Stimulated activated naive CD4-positive, alpha-beta T cell treated with Interleukin-2 at 50 U/mL for 16 hours (primary cell): ENCODE measurements at regions not wholly inside any gene's neighbourhood (a gene's known extent, or its start where the extent isn't known, plus 50 kb on each side); places are given as distances from the start of the nearest gene placed in this dataset.
"Not testable (repeated sequence)": the region's sequence is repeated elsewhere in the genome, so short reads cannot be mapped to it uniquely, and the experiment has no call there.

ENCODE experiments used
- DNase-seq: peaks from one replicate; lab custom pipeline; 2025; lab: John Stamatoyannopoulos, UW

DNA sequence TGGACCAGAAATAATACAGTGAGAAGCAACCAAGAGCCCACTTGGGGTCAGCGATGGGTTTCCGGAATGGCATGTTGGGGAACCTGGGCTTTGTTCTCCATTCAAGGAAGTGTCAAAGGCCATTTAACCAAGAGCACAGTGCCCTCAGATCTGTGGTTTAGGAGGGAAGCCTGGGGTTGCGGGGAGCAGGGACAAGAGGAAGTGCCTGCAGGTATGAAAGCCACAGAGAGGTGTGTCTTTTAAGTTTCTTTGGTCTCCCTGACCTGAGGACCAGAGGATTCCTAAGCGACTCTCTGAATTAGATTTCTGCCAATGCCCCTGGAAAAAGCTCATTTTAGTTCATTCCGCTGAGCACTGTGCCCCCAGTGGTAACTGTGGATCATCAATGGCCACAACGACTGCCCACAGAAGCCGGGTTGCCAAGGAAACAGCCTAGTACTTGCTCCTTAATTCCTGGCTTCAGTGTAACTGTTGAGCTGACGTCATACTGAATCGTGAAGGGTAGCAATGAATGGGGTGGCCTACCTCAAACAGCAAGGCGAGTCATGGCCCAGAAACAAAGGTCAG, 107.3 kb upstream of the SPIN1 start:
- no peak for DNase-seq

DNA sequence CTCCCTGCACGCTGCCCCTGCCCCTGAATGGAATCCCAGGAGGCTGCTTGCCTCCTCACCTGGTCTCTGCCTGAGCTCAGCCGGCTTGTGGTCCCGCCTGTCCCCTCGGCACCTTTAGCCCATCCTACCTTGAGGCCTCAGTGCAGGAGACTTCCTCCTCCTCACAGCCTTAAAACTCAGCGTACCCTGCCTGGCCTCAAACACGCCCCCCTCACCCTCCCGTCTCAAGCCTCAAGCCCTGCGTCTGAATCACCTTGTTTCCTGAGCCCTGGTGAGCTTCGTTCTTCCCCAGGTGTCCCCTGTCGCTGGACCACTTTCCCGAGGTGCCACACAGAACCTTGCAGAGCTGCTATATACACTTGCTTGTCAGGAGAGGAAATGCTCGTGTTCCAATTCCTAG, 110.2 kb upstream of the SPIN1 start:
- DNase-seq: no peak

DNA sequence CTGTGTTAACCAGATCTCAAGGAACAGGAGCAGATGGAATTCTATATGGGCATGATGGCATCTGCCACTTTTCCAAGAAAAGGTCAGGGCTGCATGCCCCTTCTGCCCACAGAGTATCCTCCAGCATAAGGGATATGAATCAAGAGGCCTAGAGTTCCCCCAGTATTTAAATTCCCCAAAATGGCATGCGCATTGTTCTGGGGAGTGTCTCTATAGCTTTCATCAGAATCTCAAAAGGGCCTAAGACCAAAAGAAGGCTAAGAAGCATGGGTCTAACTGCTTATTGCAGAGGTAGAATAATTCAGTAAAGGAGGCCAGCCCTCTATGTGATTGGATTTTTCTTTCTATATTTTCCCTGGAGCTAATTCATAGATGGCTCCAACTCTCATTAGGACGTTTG, 114.2 kb upstream of the SPIN1 start:
- DNase-seq: no peak

DNA sequence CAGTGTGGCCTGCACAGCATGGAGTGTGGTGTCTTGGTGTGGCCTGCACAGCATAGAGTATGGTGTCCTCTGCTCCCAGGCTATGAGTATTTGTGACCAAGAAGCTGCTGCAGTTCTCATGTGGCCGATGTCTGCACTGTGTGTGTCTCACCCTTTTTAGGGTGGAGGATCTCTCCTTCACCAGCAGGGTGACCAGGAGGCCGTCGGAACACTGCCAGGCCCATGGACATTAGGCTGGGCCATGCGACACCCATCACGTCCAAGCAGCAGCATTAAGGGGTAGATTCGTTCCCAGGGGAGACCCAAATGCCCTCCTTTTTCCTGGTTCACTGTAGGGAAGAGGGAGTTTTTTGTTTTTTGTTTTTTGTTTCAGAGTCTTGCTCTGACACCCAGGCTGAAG, 115.3 kb upstream of the SPIN1 start:
- no peak for DNase-seq

DNA sequence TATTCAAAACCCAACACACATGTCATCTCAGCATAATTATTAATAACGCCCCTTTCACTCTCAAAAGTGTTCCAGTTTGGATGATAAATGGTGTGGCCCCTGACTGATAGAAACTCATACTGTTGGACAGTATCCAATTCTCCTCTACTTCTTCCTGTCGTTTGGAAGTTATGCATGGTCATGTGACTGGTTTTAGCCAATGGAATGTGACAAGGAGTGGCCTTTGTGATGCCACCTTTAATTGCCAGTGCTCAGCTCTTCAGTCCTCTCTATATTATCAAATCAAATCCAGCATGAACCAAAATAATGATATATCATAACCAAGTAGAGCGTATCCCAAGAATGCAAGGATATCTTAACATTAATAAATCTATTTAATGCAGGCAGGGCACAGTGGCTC, 117.8 kb upstream of the SPIN1 start:
- DNase-seq: no peak

DNA sequence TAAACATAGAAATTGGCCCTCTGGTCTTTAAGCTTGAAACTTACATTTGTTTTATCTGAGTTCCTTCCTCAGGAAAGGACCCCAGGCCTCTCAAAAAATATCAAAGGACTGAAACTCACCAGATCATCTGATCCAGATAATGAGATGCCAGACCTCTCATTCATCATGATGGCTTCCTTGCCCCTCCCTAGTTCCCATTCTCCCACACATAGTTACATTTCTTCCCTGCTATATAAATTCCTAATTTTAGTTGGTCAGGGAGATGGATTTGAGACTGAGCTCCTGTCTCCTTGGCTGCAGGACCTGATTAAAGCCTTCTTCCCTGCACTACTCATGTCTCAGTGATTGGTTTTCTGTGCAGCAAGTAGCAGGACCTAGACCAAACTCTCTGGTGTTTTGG, 119.4 kb upstream of the SPIN1 start:
- DNase-seq: no peak

DNA sequence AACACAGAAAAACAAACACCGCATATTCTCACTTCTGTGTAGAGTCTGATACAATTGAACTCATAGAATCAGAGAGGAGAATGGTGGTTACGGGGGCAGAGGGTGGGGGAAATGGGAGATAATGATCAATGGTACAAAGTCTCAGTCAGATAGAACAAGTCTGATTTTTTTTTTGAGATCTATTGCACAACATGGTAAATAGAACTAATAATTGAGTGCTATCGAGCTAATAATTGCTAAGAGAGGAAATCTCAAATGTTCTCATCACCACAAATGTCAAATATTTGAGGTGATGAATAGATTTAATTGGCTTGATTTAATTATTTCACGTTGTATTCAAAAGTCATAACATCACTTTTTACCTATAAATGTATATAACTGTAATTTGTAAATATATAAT, 121.0 kb upstream of the SPIN1 start:
- DNase-seq: no peak

DNA sequence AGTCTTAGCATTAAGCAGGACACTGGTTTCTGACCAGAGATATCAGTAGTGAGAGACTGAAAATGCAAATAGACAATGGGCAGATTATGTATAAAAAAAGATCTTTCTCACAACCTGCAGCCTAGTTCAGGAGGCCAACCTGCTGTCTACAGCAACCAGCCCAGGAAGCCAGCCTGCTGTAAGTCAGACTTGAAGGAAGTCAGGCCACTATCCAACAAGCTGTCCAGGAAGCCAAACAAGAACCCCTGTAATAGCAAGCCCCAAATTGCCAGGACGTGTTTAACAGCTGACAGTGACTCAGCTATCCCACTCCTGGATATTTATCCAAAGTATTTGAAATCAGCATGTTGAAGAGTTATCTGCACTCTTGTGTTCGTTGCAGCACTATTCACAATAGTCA, 121.8 kb upstream of the SPIN1 start:
- DNase-seq: no peak

DNA sequence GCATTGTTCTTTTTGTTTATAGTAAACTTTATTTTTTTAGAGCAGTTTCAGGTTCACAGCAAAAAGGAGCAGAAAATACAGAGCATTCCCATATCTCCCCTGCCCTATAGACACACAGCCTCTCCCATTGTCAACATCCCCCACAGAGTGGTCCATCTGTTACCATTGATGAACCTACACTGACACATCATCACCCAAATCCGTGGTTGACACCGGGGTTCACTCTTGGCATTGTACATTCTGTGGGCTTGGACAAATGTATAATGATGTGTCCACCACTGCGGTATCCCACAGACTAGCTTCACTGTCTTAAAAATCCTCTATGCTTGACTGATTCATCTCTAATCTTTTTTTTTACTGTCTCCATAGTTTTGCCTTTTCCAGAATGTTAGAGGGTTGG, 120.7 kb upstream of the SPATA31C2 start:
- no peak for DNase-seq

DNA sequence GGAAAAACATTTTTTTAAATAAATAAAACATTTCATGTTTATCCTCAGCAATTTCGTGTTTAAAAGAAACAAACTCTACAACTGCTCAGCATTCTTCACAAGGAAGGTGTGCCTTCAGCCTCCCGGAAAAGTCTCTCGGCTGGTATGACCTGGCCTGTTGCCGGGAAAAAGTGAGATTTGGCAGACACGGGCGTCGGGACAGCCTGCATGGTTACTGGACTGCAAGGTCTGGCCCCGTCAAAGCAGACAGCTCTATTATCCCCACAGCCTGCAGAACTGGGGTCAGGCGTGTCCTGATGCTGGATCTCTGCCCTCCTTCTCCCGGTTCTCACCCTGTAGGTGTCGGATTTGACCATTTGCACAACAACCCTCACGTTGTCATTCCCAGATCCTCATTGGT, 120.3 kb upstream of the SPATA31C2 start:
- no peak for DNase-seq

DNA sequence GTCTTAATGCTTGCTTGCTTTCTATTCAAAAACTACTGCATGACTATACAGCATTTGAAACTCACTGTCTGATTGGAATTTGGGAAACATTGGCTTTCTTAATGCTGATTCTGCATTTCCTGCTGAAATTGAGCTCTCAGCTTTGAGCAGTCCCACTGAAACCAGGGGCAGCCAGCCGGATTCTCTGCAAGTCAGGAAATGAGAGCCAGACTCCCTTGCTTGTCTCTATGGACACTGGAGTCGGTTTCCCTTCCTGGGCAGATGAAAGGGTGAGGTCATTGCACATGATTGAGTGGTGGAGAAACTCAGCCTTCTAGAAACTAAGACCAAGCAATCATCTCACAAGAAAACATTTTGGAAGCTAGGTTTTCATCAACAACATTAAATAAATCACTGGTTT, 119.7 kb upstream of the SPATA31C2 start:
- DNase-seq: no peak

DNA sequence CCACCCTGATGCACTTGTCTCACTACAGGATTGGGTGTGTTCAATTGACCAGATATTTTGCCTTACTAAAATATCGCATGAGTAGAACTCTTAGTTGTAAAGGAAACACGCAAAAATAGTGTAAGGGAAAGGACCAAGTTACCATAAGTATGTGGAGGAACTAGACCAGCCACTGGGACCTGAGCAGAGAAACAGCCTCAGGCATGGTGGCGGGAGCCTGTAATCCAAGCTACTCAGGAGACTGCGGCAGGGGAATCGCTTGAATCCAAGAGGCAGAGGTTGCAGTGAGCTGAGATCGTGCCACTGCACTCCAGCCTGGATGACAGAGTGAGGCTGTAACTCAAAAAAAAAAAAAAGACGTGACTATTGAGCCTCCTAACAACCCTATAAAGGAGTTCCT, 117.9 kb upstream of the SPATA31C2 start:
- no peak for DNase-seq

DNA sequence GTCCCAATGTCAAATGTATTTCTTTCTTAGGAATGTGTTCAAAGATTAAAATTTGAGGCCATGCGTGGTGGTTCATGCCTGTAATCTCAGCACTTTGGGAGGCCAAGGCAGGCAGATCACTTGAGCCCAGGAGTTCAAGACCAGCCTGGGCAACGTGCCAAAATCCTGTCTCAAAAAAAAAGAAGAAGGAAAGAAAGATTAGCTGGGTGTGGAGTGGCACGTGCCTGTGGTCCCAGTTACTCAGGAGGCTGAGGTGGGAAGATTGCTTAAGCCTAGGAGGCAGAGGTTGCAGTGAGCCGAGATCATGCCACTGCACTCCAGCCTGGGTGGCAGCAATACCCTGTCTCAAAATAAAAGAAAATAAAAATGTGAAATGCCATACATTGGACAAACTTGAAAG, 117.5 kb upstream of the SPATA31C2 start:
- not testable (repeated sequence) for DNase-seq

DNA sequence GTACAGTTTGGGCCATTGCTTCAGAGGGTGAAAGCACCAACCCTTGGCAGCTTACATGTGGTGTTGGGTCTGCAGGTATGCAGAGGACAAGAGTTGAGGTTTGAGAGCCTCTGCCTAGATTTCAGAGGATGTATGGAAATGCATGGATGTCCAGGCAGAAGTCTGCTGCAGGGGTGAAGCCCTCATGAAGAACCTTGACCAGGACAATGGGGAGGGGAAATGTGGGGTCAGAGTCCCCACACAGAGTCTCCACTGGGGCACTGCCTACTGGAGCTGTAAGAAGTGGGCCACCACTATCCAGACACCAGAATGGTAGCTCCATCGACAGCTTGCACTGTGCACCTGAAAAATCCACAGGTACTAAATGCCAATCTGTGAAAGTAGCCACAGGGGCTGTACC, 113.6 kb upstream of the SPATA31C2 start:
- DNase-seq: no peak

DNA sequence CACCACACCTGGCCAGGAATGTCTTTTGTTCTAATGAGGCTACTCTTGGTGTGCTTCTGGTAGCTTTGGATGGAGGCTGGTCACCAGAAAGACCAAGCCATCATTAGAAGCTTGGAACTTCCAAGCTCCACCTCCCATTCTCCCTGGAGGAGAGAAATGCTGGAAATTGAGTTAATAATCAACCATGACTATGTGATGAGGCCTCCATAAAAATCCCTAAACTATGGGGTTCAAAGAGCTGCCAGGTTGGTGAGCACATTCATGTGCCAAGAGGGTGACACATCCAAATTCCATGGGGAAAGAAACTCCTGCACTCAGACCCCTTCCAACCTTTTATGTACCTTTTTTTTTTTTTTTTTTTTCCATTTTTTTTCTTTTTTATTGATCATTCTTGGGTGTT, 105.5 kb upstream of the SPATA31C2 start:
- no peak for DNase-seq

DNA sequence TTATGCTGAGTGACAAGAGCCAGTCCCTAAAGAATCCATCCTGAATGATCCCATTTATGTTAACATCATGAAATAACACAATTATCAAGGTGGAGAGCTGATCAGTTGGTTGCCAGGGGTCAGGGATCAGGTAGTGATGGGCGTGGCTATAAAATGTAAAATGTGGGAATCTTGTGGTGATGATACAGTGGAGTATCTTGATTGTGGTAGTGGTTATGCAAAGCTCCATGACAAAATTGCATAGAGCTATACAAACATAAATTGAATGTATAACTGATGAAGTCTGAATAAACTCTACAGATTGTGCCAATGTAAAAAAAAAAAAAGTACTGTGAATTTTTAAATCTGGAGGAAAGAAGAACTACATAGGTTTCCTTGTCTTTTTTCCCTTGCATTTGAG, 104.6 kb upstream of the SPATA31C2 start:
- no peak for DNase-seq

DNA sequence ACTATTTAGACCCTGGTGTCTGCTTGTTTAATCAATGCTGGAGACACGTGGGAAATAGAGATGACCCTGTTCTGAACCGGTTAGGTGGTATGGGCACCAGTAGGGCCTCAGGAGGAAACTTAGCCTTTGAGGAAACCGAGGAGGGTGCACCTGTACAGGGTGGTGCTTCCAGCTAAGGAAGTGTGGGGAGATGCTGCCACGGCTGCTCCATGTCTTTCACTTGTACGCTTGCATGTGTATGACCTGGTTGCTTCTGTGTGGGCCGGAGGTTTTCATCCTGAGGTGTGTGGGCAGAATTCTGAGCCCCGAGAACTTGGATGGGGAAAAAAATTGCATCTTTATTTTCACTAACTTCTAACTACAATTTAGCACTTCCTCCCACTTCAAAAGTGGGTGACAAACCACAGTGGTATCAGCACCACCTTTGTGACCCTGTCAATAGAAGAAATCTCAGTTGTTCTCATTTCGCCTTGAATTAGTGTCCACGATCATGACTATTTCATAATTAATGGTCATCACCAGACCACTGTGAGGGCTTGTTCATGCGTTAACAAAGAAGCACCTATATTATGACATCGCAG, 99.8 kb upstream of the SPATA31C2 start:
- DNase-seq: no peak

DNA sequence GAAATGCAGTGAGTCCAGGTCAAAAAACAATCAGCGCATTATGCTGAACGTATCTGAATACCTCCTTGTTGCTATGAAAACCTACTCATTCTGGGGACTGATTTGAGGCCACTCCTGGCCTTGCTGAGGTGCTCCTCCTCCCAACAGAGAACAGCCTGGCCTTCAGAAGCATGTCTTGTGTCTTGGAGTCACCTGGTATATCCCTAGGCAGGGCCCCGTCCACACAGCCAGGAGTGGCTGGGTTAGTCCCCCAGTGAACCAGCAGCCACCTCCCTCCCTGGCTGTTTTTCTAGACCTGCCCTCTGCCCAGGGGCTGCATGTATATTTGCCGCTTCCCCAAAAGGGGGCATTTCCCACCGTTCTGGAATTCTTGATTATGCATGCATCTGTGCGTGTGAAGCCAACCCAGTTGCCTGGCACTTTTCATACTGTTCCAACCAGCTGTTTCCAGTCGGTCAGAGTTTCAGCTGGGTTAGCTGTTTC, 99.2 kb upstream of the SPATA31C2 start:
- no peak for DNase-seq

DNA sequence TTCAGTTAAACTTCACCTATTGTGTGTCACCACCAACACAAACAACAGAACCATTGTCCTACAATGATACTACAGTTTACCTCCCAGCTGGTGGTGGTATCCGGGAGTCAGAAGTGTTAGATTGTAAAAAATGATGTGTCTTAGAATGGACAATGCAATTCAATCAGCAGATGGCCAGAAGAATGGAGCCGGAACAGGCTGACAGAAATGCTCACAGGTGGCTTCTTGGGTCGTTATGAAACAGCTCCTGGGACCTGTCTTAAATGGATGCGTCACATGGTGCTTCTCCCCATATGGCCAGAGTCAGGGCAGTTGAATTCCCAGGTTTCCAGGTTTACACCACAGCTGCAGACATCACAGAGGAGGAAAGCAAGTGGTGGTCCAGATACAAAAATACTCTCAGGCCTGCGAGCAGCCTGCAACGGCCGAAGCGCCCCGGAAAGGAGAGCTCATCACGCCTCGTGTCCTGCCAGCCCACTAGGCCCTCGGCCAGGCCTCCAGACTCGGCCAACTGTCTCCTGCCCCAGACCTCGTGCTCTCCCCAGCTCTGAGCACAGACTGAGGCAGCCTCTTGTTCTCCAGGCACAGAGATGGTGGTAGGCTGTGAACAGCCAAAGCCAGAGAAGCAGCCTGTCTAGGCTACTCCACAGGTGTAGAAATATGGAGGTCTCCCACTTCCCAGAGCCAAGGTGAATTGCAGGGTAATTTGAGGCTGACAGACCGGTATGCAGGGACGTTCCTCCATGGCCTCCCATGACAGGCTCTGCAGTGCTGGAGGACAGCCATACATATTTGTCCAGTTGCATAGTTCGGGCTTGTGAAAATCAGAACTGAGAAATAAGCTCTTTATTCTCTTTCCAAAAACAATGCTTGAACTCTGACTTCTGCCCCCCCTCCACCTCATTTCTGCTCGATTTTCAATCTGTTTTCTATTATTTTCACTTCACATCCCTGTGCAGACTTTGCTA, 98.5 kb upstream of the SPATA31C2 start:
- no peak for DNase-seq

DNA sequence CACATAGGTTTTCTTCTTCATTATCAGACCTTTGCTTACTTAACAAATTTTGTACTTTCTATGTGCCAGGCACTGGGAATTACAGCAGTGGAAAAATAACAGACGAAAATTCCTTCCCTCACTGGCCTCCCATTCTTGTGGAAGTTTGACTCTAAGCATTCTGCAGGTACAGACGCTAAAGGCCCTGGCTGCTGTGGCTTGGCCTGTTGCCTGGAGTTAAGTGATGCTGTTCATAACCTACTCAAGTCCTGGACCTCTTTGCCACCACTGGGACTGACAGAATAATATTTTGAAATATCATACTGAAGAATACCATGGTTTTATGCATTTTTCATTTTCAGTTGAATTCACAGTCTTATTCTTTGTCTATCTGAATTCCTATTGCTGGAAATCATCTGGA, 97.3 kb upstream of the SPATA31C2 start:
- DNase-seq: no peak

DNA sequence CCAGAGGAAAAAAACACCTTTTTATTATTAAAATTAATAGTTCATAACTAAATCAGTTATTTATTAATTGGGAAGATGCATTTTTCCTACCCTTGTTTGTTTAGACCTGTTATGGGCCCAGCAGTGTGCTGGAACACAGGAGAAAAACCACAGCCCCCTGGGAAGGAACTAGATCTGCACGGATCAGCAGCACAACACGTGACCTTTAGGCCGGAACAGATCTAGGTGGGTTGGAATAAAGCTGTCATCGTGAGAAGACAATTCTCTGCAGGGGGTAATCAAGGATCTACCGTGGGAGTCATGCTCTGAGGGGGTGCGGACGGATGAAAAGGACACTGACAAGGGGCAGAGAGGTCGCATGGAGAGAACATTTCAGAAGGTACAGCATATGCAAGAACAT, 95.8 kb upstream of the SPATA31C2 start:
- DNase-seq: no peak

DNA sequence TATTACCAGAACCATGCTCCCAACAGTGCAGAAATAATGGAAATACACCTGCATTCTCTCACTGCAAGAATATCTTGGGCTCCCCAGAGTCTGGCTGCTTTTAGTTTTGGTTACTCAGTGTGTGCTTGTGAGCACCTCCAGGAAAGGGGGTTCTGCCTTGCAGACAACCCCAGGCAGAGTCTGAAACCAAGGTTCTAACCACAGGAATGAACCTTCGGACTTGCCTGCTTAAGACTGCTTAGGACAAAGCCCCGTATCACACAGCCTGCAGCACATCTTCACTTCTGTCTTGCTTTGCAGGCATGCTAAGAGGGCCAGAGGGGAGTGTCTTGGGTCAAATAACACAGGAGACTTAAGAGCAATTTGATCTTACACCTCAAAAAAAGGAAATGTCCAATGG, 94.8 kb upstream of the SPATA31C2 start:
- DNase-seq: no peak

DNA sequence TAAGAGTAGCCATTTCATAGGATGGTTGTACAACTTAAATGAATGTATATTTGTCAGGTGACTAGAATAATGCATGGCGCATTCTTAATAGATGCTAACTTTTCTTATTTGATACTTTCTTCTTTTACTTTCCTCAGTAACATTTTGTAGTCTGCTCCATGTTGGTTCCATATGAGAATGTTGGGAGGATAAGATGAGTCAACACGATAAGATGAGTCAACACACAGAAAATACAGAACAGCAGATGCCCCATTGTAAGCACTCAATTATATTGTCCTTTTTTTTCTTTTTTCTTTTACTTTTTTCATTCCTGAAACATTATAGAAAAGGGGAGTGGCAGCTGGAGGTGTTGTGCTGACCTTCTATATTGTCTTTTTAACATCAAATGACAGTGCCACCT, 92.3 kb upstream of the SPATA31C2 start:
- no peak for DNase-seq
